Vagina (tissue), 2 donors: ENCODE measurements at regions not wholly inside any gene's neighbourhood (a gene's known extent, or its start where the extent isn't known, plus 50 kb on each side); places are given as distances from the start of the nearest gene placed in this dataset.

Source experiments
- DNase-seq, 2 donors: peaks; one replicate each; pipeline ENCODE4 v3.0.0-alpha.2; 2017; ENCODE audit errors: extremely low spot score in 2 of 2
- H3K27ac ChIP-seq: fragments of 200-600 bp; sonication (generic); one replicate; pipeline ENCODE4 v1.5.1; 2019
- H3K27me3 ChIP-seq: fragments of 200-600 bp; sonication (generic); one replicate; pipeline ENCODE4 v1.5.1; 2019
- H3K36me3 ChIP-seq, 2 donors: fragments of 200-600 bp; sonication (generic); one replicate each; pipeline ENCODE4 v1.5.1; 2017 to 2019
- H3K4me1 ChIP-seq: fragments of 200-600 bp; sonication (generic); one replicate; pipeline ENCODE4 v1.5.1; 2019
- H3K4me3 ChIP-seq, 2 donors: fragments of 200-600 bp; sonication (generic); 1 replicate in 1 of 2; 2 replicates in 1 of 2; pipeline ENCODE4 v1.5.1; 2016 to 2019
- H3K9me3 ChIP-seq: fragments of 200-600 bp; sonication (generic); one replicate; pipeline ENCODE4 v1.5.1; 2019
- POLR2A ChIP-seq, 2 donors: fragments of 450-650 bp; IDR thresholded peaks; one replicate each; pipeline ENCODE4 v1.6.1; 2017; ENCODE audit warnings: antibody characterized with exemption in 2 of 2, mild to moderate bottlenecking in 2 of 2, moderate library complexity in 2 of 2
- POLR2AphosphoS5 ChIP-seq, 2 donors: sonication (generic); formaldehyde crosslinking; IDR thresholded peaks; one replicate each; pipeline ENCODE4 v1.9.0; 2017; ENCODE audit warnings: antibody characterized with exemption in 2 of 2, mild to moderate bottlenecking in 2 of 2, low read depth in 1 of 2; ENCODE audit not compliant: insufficient read depth in 1 of 2
- intact Hi-C: fragments of 100-400 bp; cut with DNase I; formaldehyde crosslinking; loops from one replicate; pipeline ENCODE4 v1.15.1; 2023
- TF ChIP-seq, protein P1 (sequence below), 3 experiments: fragments of 450-650 bp in 2 of 3; fragments of 200-600 bp in 1 of 3; sonication (generic) in 1 of 3; IDR thresholded peaks; one replicate each; pipeline ENCODE4 v1.5.1; 2017 to 2019; ENCODE audit warnings: antibody characterized with exemption in 3 of 3, mild to moderate bottlenecking in 2 of 3, moderate library complexity in 2 of 3

GRCh38 chr16:17019366-17019765, 451.4 kb downstream of the XYLT1 start:
- Histone ChIP-seq H3K27ac (no peak overlapping the region), H3K27me3 (no peaks in the 10 kb centered on the region), H3K4me3 (no peak overlapping the region), H3K4me1 (peaks cover 8% of the 10 kb centered on the region), H3K9me3 (peaks cover 3% of the 10 kb centered on the region), H3K36me3 (no peaks in the 10 kb centered on the region)
- DNase-seq = no peak
- intact Hi-C loops = no loop called here
- TF ChIP-seq POLR2A (IDR thresholded peaks at IDR 0.05) (no peak), POLR2AphosphoS5 (IDR thresholded peaks at IDR 0.05; ENCODE audit: insufficient read depth in 1 of 2, low read depth in 1 of 2) (no peak)
- TF ChIP-seq, protein P1, sequence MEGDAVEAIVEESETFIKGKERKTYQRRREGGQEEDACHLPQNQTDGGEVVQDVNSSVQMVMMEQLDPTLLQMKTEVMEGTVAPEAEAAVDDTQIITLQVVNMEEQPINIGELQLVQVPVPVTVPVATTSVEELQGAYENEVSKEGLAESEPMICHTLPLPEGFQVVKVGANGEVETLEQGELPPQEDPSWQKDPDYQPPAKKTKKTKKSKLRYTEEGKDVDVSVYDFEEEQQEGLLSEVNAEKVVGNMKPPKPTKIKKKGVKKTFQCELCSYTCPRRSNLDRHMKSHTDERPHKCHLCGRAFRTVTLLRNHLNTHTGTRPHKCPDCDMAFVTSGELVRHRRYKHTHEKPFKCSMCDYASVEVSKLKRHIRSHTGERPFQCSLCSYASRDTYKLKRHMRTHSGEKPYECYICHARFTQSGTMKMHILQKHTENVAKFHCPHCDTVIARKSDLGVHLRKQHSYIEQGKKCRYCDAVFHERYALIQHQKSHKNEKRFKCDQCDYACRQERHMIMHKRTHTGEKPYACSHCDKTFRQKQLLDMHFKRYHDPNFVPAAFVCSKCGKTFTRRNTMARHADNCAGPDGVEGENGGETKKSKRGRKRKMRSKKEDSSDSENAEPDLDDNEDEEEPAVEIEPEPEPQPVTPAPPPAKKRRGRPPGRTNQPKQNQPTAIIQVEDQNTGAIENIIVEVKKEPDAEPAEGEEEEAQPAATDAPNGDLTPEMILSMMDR (IDR thresholded peaks at IDR 0.05) = no peak

DNA sequence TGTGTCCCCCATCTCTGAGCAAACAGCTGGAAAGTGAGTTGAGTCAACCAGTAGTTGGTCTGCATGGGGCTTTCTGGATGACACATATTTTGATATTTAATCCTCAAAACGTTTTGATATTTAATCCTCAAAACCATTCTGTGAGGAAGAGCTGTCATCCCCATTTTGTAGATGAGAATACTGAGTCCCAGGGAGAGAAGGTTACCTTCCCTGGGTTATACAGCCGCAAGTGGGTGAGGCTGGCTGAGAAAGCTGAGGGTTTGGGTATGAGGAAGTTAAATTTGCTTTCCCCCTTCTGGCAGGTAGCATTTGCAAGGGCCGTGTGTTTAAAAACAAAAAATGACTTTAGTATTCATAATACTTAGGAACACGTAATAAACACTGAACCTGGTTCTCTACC, 447.2 kb downstream of the XYLT1 start:
- intact Hi-C loops = no loop called here
- Histone ChIP-seq H3K36me3 (no peaks in the 10 kb centered on the region), H3K27me3 (no peaks in the 10 kb centered on the region), H3K27ac (no peak overlapping the region), H3K9me3 (no peaks in the 10 kb centered on the region), H3K4me1 (peaks cover 4% of the 10 kb centered on the region), H3K4me3 (no peak overlapping the region)
- DNase-seq = no peak
- no peak for TF ChIP-seq POLR2AphosphoS5 (IDR thresholded peaks at IDR 0.05; ENCODE audit: insufficient read depth in 1 of 2, low read depth in 1 of 2)

- intact Hi-C loops = no loop called here
- no peak for DNase-seq
- Histone ChIP-seq H3K4me1 (no peaks in the 10 kb centered on the region), H3K4me3 (no peak overlapping the region), H3K27ac (no peak overlapping the region), H3K36me3 (no peaks in the 10 kb centered on the region), H3K9me3 (no peaks in the 10 kb centered on the region), H3K27me3 (no peaks in the 10 kb centered on the region)
- TF ChIP-seq POLR2AphosphoS5 (IDR thresholded peaks at IDR 0.05; ENCODE audit: insufficient read depth in 1 of 2, low read depth in 1 of 2) (no peak), POLR2A (IDR thresholded peaks at IDR 0.05) (no peak)
- TF ChIP-seq, protein P1 (IDR thresholded peaks at IDR 0.05) = no peak
Measured at GRCh38 chr16:17024514-17024913, 446.2 kb downstream of the XYLT1 start.

GRCh38 chr16:17026600-17027242, 444.0 kb downstream of the XYLT1 start:
- TF ChIP-seq POLR2AphosphoS5 (IDR thresholded peaks at IDR 0.05; ENCODE audit: insufficient read depth in 1 of 2, low read depth in 1 of 2) (no peak), POLR2A (IDR thresholded peaks at IDR 0.05) (no peak)
- TF ChIP-seq, protein P1 (IDR thresholded peaks at IDR 0.05) = no peak
- Histone ChIP-seq H3K4me1 (no peaks in the 10 kb centered on the region), H3K27ac (no peak overlapping the region), H3K27me3 (no peaks in the 10 kb centered on the region), H3K4me3 (no peak overlapping the region), H3K36me3 (no peaks in the 10 kb centered on the region), H3K9me3 (no peaks in the 10 kb centered on the region)
- intact Hi-C loops = no loop called here
- DNase-seq = no peak

DNA sequence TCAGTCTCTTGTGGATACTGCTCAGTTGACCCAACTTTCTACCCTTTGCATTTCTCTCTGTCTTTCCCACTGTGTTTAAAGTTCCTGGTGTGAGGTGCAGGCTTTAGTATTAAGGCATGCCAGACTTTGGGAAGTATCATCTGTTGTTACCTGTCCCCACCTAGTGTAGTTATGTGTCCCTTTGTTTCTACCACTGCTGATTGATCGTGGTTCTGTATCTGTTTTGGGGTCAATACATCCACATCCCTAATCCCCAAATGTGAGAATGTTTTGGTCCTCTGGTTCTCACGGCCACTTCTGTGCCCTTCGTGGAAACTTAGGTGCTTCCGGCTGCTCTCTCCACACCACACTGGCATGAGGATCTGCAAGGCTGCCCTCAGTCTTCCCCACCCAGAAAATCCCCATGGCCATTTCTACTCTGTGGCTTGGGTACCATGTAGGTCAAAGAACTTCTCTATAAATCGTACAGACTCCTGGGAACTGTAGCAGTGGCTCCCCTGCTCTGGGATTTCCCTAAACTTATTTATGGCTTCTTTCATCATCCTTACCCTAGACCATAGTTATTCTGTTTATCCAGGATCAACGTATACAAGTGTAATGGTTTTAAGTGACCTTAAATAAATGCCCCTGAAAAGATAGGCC, 443.2 kb downstream of the XYLT1 start:
- intact Hi-C loops = no loop called here
- TF ChIP-seq POLR2A (IDR thresholded peaks at IDR 0.05) (no peak), POLR2AphosphoS5 (IDR thresholded peaks at IDR 0.05; ENCODE audit: insufficient read depth in 1 of 2, low read depth in 1 of 2) (no peak)
- TF ChIP-seq, protein P1 (IDR thresholded peaks at IDR 0.05) = no peak
- Histone ChIP-seq H3K4me1 (no peaks in the 10 kb centered on the region), H3K27ac (no peak overlapping the region), H3K36me3 (no peaks in the 10 kb centered on the region), H3K9me3 (no peaks in the 10 kb centered on the region), H3K27me3 (no peaks in the 10 kb centered on the region), H3K4me3 (no peak overlapping the region)
- DNase-seq = no peak
